Motor neuron (in vitro differentiated cells): ENCODE measurements at regions not wholly inside any gene's neighbourhood (a gene's known extent, or its start where the extent isn't known, plus 50 kb on each side); places are given as distances from the start of the nearest gene placed in this dataset.

ENCODE experiments used
- ATAC-seq, 8 experiments: fragments of 200-7000 bp; cut with Tn5 transposase; replicated peaks in 6 of 8; 2 replicates each; pipeline ENCODE4 v1.8.0; 2021; ENCODE audit warnings: mild to moderate bottlenecking in 8 of 8, moderate library complexity in 8 of 8
- H3K27ac ChIP-seq, 2 donors: fragments of 250-450 bp; sonication (Bioruptor Pico); 2 replicates each; pipeline ENCODE4 v1.9.0; 2021; ENCODE audit warnings: antibody characterized with exemption in 2 of 2, mild to moderate bottlenecking in 2 of 2, moderate library complexity in 1 of 2
- H3K4me1 ChIP-seq, 2 donors: fragments of 250-450 bp; sonication (Bioruptor Pico); replicated peaks in 1 of 2; 2 replicates each; pipeline ENCODE4 v1.6.1; 2021; ENCODE audit warnings: antibody characterized with exemption in 2 of 2, mild to moderate bottlenecking in 2 of 2, moderate library complexity in 1 of 2
- H3K4me3 ChIP-seq, 5 donors: fragments of 250-450 bp; sonication (Bioruptor Pico); 2 replicates each; pipeline ENCODE4 v1.9.0; 2021; ENCODE audit warnings: antibody characterized with exemption in 5 of 5, mild to moderate bottlenecking in 5 of 5, moderate library complexity in 4 of 5
- WGBS, 10 experiments: fragments of 450-650 bp; shearing (Covaris generic); methylation state at CpG; one replicate each; pipeline ENCODE4 v1.0.0; 2022; 5-methylcytosine and 5-hydroxymethylcytosine counted together
- in situ Hi-C, 9 experiments: fragments of 400-800 bp; cut with MboI; loops; one replicate each; pipeline ENCODE4 v1.15.0; 2021; ENCODE audit warnings: low sequenced_read_pairs in 9 of 9, low pct_unique_long_range_greater_than_20kb in 2 of 9; ENCODE audit not compliant: unreplicated experiment in 9 of 9

GRCh38 chr17:54754560-54754959 lies 146.1 kb upstream of the TOM1L1 start:
- Histone ChIP-seq H3K27ac (no peak overlapping the region), H3K4me3 (no peak overlapping the region), H3K4me1 (no peaks in the 10 kb centered on the region)
- in situ Hi-C loops: no loop called here
- ATAC-seq: no peak
- 38 to 93% (median 80%) methylated on average over 1 to 12 of the region's 15 CpGs; no CpG with 5 or more reads in 4 of the 10 experiments for WGBS, 10 experiments

- in situ Hi-C loops: no loop called here
- Histone ChIP-seq H3K27ac (no peak overlapping the region), H3K4me3 (no peak overlapping the region), H3K4me1 (no peaks in the 10 kb centered on the region)
- no peak for ATAC-seq
- WGBS, 10 experiments: 7 to 100% (median 60%) methylated on average over 1 to 3 of the region's 3 CpGs; no CpG with 5 or more reads in 1 of the 10 experiments
These were observed 139.8 kb upstream of the TOM1L1 start for GRCh38 chr17:54760836-54761235.

GRCh38 chr17:54770836-54771235 lies 129.8 kb upstream of the TOM1L1 start:
- Histone ChIP-seq H3K4me1 (no peaks in the 10 kb centered on the region), H3K27ac (no peak overlapping the region), H3K4me3 (no peak overlapping the region)
- ATAC-seq: no peak
- in situ Hi-C loops: no loop called here
- 0 to 100% (median 51%) methylated on average over 1 to 2 of the region's 2 CpGs; no CpG with 5 or more reads in 2 of the 10 experiments for WGBS, 10 experiments

- H3K27ac ChIP-seq: no peak overlapping the region
- H3K4me3 ChIP-seq: no peak overlapping the region
- WGBS, 10 experiments: 0 to 67% (median 33%) methylated on average over 1 of the region's 1 CpG; no CpG with 5 or more reads in 4 of the 10 experiments
- no peaks in the 10 kb centered on the region for H3K4me1 ChIP-seq
- ATAC-seq: no peak
- in situ Hi-C loops: no loop called here
These were observed 129.2 kb upstream of the TOM1L1 start for GRCh38 chr17:54771409-54771915.

- 0 to 100% (median 87%) methylated on average over 1 to 2 of the region's 2 CpGs; no CpG with 5 or more reads in 2 of the 10 experiments for WGBS, 10 experiments
- no peak for ATAC-seq
- no peak overlapping the region for H3K4me3 ChIP-seq
- in situ Hi-C loops: no loop called here
- no peaks in the 10 kb centered on the region for H3K4me1 ChIP-seq
- no peak overlapping the region for H3K27ac ChIP-seq
These were observed 120.4 kb upstream of the TOM1L1 start for GRCh38 chr17:54780238-54780637.

GRCh38 chr17:54781389-54781788 lies 119.3 kb upstream of the TOM1L1 start:
- no peaks in the 10 kb centered on the region for H3K4me1 ChIP-seq
- 0 to 80% (median 38%) methylated on average over 1 to 3 of the region's 3 CpGs; no CpG with 5 or more reads in 1 of the 10 experiments for WGBS, 10 experiments
- H3K27ac ChIP-seq: no peak overlapping the region
- no peak overlapping the region for H3K4me3 ChIP-seq
- no peak for ATAC-seq
- in situ Hi-C loops: no loop called here

GRCh38 chr17:54784305-54784704 lies 116.3 kb upstream of the TOM1L1 start:
- WGBS, 10 experiments: 0 to 94% (median 42%) methylated on average over 2 to 3 of the region's 3 CpGs; no CpG with 5 or more reads in 3 of the 10 experiments
- Histone ChIP-seq H3K27ac (no peak overlapping the region), H3K4me1 (peaks cover 0 to 5% of the 10 kb centered on the region in 2 donors), H3K4me3 (no peak overlapping the region)
- in situ Hi-C loops: no loop called here
- no peak for ATAC-seq

GRCh38 chr17:54785643-54786268 lies 114.9 kb upstream of the TOM1L1 start:
- no peak for ATAC-seq
- WGBS, 10 experiments: 0 to 85% (median 60%) methylated on average over 1 to 7 of the region's 8 CpGs
- no peak overlapping the region for H3K27ac ChIP-seq
- H3K4me1 ChIP-seq: peaks cover 0 to 5% of the 10 kb centered on the region in 2 donors
- in situ Hi-C loops: no loop called here
- no peak overlapping the region for H3K4me3 ChIP-seq

- 19 to 90% (median 69%) methylated on average over 2 to 10 of the region's 10 CpGs for WGBS, 10 experiments
- H3K4me1 ChIP-seq: peaks cover 0 to 5% of the 10 kb centered on the region in 2 donors
- in situ Hi-C loops: no loop called here
- ATAC-seq: peak in 1 of 8 experiments; percentile 36
- H3K4me3 ChIP-seq: no peak overlapping the region
- no peak overlapping the region for H3K27ac ChIP-seq
These were observed 111.4 kb upstream of the TOM1L1 start for GRCh38 chr17:54789101-54789880.

- in situ Hi-C loops: no loop called here
- 0 to 100% (median 60%) methylated on average over 1 to 3 of the region's 3 CpGs; no CpG with 5 or more reads in 3 of the 10 experiments for WGBS, 10 experiments
- ATAC-seq: peak in 1 of 8 experiments; percentile 22
These were observed 107.4 kb upstream of the TOM1L1 start for GRCh38 chr17:54793271-54793670.

GRCh38 chr17:54795046-54795445 lies 105.6 kb upstream of the TOM1L1 start:
- Histone ChIP-seq H3K4me3 (no peak overlapping the region), H3K4me1 (no peaks in the 10 kb centered on the region), H3K27ac (no peak overlapping the region)
- no peak for ATAC-seq
- in situ Hi-C loops: no loop called here

More at GRCh38 chr17:54793271-54793670, 107.4 kb upstream of the TOM1L1 start:
- H3K4me3 ChIP-seq: no peak overlapping the region
- H3K27ac ChIP-seq: no peak overlapping the region
- H3K4me1 ChIP-seq: peaks cover 0 to 5% of the 10 kb centered on the region in 2 donors

- no peak overlapping the region for H3K4me3 ChIP-seq
- WGBS, 10 experiments: 0 to 100% (median 43%) methylated on average over 1 to 2 of the region's 2 CpGs; no CpG with 5 or more reads in 2 of the 10 experiments
- no peak overlapping the region for H3K27ac ChIP-seq
- no peak for ATAC-seq
- in situ Hi-C loops: no loop called here
- peaks cover 0 to 2% of the 10 kb centered on the region in 2 donors for H3K4me1 ChIP-seq
These were observed 93.3 kb upstream of the TOM1L1 start for GRCh38 chr17:54807331-54807730.

GRCh38 chr17:54813896-54814295 lies 86.8 kb upstream of the TOM1L1 start:
- H3K4me1 ChIP-seq: peaks cover 0 to 12% of the 10 kb centered on the region in 2 donors
- H3K27ac ChIP-seq: peak overlapping the region in 1 of 2 donors; percentile 54
- in situ Hi-C loops: no loop called here
- WGBS, 10 experiments: 0 to 100% (median 72%) methylated on average over 1 of the region's 1 CpG; no CpG with 5 or more reads in 2 of the 10 experiments
- no peak overlapping the region for H3K4me3 ChIP-seq
- ATAC-seq: peak in 3 of 8 experiments; percentile 30 to 68 (median 35)
